Omental fat pad (tissue), 3 donors: ENCODE measurements at regions not wholly inside any gene's neighbourhood (a gene's known extent, or its start where the extent isn't known, plus 50 kb on each side); places are given as distances from the start of the nearest gene placed in this dataset.
A peak's percentile ranks its signal among the peaks of the same experiment; 100 is the strongest.

Experiments
- ATAC-seq: fragments of 150-250 bp; one replicate; pipeline ENCODE4 v1.9.1; 2016; ENCODE audit warnings: mild to moderate bottlenecking, moderate library complexity; ENCODE audit not compliant: low FRiP score
- DNase-seq: peaks from one replicate; pipeline ENCODE4 v3.0.0-alpha.2; 2019; ENCODE audit warnings: low spot score
- TF ChIP-seq, protein P1 (sequence below), 3 donors: fragments of 450-650 bp; IDR thresholded peaks; one replicate each; pipeline ENCODE4 v1.5.1; 2016 to 2017; ENCODE audit warnings: antibody characterized with exemption in 3 of 3, mild to moderate bottlenecking in 3 of 3, moderate library complexity in 2 of 3

DNA sequence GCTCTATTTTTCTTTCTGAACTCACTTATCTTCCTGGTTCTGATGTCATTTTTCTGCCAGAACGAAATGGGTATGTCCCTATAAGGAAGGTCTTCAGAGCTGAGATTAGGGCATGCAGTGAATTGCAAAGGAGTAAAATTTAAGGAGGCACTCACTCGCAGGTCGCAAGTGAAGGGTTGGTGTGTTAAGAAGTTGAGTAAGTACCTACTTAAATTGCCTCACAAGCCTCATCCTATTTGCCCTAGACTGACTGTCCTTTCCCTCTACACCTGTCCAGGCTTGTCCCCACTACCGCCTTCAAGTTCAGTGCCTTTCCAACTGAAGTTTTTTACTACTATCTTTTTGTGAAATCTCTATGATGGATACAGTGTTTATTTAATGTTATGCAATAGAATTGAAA lies 191.5 kb downstream of the AHR start:
- TF ChIP-seq, protein P1, sequence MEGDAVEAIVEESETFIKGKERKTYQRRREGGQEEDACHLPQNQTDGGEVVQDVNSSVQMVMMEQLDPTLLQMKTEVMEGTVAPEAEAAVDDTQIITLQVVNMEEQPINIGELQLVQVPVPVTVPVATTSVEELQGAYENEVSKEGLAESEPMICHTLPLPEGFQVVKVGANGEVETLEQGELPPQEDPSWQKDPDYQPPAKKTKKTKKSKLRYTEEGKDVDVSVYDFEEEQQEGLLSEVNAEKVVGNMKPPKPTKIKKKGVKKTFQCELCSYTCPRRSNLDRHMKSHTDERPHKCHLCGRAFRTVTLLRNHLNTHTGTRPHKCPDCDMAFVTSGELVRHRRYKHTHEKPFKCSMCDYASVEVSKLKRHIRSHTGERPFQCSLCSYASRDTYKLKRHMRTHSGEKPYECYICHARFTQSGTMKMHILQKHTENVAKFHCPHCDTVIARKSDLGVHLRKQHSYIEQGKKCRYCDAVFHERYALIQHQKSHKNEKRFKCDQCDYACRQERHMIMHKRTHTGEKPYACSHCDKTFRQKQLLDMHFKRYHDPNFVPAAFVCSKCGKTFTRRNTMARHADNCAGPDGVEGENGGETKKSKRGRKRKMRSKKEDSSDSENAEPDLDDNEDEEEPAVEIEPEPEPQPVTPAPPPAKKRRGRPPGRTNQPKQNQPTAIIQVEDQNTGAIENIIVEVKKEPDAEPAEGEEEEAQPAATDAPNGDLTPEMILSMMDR (IDR thresholded peaks at IDR 0.05) = no peak
- no peak for DNase-seq
- ATAC-seq = no peak

DNA sequence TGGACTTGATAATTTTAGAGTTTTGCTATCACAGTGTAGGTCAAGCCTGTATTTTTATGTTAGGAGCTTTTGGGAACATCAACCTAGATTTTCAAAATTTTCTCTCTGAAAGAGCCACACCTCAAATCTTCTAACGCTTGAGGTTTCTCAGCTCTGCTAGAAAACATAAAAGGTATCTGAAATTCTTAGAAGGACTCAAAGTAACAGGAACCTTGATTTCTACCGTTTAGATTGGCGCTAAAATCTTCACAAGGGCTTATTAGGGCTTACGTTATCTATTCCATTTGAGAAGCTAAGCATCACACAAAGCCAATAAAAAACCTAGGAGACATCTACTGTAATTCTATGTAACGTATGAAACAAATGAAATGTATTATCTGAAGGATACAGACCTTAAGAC lies 192.4 kb downstream of the AHR start:
- ATAC-seq (no peak), DNase-seq (no peak)
- TF ChIP-seq, protein P1 (IDR thresholded peaks at IDR 0.05) = no peak

DNA sequence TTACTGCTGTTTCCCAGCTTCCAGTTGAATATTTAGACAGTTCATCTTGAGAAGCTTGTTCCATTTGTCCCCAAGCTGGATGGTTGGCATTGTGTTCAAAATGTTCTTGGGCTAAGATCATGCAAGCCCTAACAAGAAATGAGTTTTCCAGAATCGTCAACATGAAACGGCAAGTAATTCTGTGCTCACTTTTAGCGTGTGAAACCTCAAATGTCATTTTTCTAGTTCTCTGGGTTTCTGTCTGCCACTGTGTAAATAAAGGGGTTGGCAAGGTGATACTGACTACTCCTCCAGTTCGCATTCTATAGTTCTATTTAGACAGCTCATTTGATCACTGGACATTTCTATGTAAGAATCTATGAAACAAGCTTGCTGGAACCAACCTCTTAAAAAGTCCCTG lies 194.0 kb downstream of the AHR start:
- DNase-seq (no peak), ATAC-seq (no peak)
- TF ChIP-seq, protein P1 (IDR thresholded peaks at IDR 0.05) = no peak

DNA sequence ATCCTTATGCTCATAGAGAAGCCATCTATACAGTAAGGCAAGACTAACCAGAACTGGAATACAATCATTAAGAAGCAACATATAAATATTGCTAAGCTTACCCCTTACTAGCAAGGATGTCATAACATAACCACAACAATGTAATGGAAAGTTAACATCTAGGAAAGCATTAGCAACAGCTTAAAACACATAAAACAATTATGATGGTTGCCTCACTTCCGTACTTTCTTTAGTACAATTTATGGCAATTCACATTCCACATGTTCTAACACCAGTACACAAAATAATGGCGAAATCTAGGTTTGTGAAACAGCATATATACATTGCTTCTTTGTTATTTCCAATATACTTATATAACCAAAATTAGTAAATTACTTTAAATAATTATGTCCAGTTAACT lies 195.0 kb downstream of the AHR start:
- TF ChIP-seq, protein P1 (IDR thresholded peaks at IDR 0.05) = no peak
- DNase-seq = no peak
- ATAC-seq = no peak

DNA sequence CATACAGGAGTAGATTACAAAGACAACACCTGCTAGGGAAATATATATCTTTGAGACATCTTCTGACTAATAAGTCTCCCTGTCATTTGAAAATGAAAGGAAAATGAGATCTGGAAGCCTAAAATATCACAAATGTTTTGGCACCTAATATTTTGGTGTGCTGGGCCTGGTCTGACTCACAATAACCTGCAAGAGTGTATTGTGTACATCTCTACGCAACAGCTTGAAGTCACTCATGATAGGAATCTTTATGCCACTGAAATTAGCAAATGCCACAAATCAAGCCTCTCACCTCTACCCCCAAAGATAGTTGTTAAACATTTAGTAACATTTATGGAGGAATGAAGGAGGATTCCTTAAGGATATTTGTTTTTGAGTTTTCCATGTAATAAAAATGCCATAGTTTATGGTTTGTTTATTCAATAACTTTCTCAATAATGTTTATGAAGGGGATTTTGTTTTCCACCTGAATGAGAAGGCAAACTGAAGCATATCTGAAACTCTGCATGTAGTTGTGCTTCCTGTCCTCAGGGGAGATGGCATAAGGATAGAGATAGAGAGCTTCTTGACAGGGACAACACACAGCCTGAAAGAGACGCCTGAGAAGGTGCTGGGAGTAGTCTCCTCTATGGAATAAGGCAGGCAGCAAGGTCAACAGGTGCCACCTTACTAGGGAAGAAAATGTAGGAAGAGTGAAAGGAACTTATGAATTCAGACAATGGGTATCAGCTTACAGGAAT lies 197.4 kb downstream of the AHR start:
- DNase-seq = no peak
- no peak for ATAC-seq

DNA sequence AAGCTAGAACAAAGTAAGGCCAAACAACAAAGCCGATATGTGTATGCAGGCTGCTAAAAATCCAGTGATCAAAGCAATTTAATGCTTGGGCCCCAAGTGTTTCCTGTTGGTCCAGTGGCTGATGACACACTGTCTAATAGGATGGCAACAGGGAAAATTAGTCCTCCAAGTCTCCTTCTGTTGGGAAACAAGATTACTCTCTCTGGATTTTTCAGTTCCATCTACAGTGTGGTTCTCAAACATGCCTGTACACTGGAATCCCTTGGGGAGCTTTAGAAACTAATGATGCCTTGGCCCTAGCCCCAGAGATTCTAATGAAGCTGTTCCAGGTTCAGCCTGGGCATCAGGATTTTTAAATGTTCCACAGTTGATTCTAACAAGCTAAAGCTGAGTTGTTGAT lies 198.7 kb downstream of the AHR start:
- TF ChIP-seq, protein P1 (IDR thresholded peaks at IDR 0.05) = no peak
- peak; percentile 29 for ATAC-seq

More for the DNA sequence above, 197.4 kb downstream of the AHR start:
- TF ChIP-seq, protein P1 (IDR thresholded peaks at IDR 0.05) = no peak

DNA sequence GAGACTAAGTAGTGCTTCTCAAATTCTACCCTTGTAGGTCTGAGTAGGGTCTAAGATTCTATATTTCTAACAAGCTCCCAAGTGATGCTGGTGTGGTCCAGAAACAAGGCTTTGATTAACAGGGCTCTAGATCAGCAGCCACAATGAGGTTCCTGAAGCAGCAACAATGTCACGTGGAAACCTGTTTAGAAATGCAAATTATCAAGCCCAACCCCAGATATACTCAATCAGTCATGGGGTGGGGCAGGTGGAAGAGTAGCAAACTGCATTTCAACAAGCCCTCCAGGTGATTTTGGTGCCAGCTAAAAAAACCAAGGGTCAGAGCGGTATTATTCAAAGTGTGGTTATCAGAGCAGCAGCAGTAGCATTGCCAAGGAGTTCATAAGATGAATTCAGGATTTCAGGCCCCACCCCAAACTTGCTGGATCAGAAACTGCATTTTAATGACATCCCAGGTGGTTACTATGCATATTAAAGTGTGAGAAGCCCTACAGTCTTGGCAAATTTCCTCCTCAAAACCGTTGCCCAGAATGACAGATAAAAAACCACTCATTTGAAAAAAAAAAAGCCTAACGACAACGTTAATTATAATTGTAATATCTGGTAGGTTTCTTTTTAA lies 199.2 kb downstream of the AHR start:
- ATAC-seq = no peak
- TF ChIP-seq, protein P1 (IDR thresholded peaks at IDR 0.05) = no peak

More for the DNA sequence above, 198.7 kb downstream of the AHR start:
- no peak for DNase-seq

More for the DNA sequence above, 199.2 kb downstream of the AHR start:
- no peak for DNase-seq
